ENCODE measurements at regions not wholly inside any gene's neighbourhood (a gene's known extent, or its start where the extent isn't known, plus 50 kb on each side); places are given as distances from the start of the nearest gene placed in this dataset.

- no peak for TF ChIP-seq CTCF (IDR thresholded peaks at IDR 0.05; ENCODE audit: extremely low read depth, missing control alignments)
These were observed 261.9 kb upstream of the FOXF1 start for GRCh38 chr16:86248310-86248905.

GRCh38 chr16:86249631-86250030, 260.7 kb upstream of the FOXF1 start:
- TF ChIP-seq CTCF (IDR thresholded peaks at IDR 0.05; ENCODE audit: extremely low read depth, missing control alignments): no peak
- no peak for DNase-seq (ENCODE audit: low spot score)

More at GRCh38 chr16:86248310-86248905, 261.9 kb upstream of the FOXF1 start:
- DNase-seq (ENCODE audit: low spot score): no peak

- DNase-seq (ENCODE audit: low spot score): no peak
- TF ChIP-seq CTCF (IDR thresholded peaks at IDR 0.05; ENCODE audit: extremely low read depth, missing control alignments): no peak
These were observed 258.6 kb upstream of the FOXF1 start for GRCh38 chr16:86251682-86252081.

GRCh38 chr16:86252596-86252995, 257.7 kb upstream of the FOXF1 start:
- DNase-seq (ENCODE audit: low spot score): no peak
- no peak for TF ChIP-seq CTCF (IDR thresholded peaks at IDR 0.05; ENCODE audit: extremely low read depth, missing control alignments)

- TF ChIP-seq CTCF (IDR thresholded peaks at IDR 0.05; ENCODE audit: extremely low read depth, missing control alignments): no peak
- no peak for DNase-seq (ENCODE audit: low spot score)
These were observed 254.4 kb upstream of the FOXF1 start for GRCh38 chr16:86255966-86256365.

GRCh38 chr16:86256995-86257394, 253.3 kb upstream of the FOXF1 start:
- DNase-seq (ENCODE audit: low spot score): no peak

GRCh38 chr16:86257546-86257945, 252.8 kb upstream of the FOXF1 start:
- no peak for TF ChIP-seq CTCF (IDR thresholded peaks at IDR 0.05; ENCODE audit: extremely low read depth, missing control alignments)
- no peak for DNase-seq (ENCODE audit: low spot score)

More at GRCh38 chr16:86256995-86257394, 253.3 kb upstream of the FOXF1 start:
- TF ChIP-seq CTCF (IDR thresholded peaks at IDR 0.05; ENCODE audit: extremely low read depth, missing control alignments): no peak
